ENCODE measurements at regions not wholly inside any gene's neighbourhood (a gene's known extent, or its start where the extent isn't known, plus 50 kb on each side); places are given as distances from the start of the nearest gene placed in this dataset.

DNA sequence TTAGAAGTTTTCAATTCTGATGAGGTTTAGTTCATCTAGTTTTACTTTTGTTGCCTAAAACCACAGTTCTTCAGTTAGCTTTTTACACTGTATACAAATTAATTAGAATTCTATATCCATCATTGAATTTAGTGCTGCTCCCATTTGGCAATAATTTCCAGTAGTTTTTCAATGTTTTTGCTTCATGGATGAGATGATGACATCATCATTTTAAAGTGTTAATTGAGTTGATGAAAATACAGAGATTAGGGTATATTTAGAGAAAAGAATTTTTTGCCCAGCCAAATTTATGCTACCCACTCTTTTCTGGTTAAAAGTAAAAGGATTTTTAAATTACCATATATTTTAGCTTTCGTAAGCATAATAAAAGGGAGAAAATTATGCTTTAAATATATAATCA, 323.8 kb downstream of the TMEM167A start:
- no peak for TF ChIP-seq EZH2 (IDR thresholded peaks at IDR 0.05; ENCODE audit: borderline replicate concordance, low read depth, low read length, poor library complexity, severe bottlenecking)
- TF ChIP-seq, protein P1, sequence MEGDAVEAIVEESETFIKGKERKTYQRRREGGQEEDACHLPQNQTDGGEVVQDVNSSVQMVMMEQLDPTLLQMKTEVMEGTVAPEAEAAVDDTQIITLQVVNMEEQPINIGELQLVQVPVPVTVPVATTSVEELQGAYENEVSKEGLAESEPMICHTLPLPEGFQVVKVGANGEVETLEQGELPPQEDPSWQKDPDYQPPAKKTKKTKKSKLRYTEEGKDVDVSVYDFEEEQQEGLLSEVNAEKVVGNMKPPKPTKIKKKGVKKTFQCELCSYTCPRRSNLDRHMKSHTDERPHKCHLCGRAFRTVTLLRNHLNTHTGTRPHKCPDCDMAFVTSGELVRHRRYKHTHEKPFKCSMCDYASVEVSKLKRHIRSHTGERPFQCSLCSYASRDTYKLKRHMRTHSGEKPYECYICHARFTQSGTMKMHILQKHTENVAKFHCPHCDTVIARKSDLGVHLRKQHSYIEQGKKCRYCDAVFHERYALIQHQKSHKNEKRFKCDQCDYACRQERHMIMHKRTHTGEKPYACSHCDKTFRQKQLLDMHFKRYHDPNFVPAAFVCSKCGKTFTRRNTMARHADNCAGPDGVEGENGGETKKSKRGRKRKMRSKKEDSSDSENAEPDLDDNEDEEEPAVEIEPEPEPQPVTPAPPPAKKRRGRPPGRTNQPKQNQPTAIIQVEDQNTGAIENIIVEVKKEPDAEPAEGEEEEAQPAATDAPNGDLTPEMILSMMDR (conservative IDR thresholded peaks at IDR 0.05; ENCODE audit: low read depth, low read length), result no peak

Data from A673 (cell line).